ENCODE measurements at regions not wholly inside any gene's neighbourhood (a gene's known extent, or its start where the extent isn't known, plus 50 kb on each side); places are given as distances from the start of the nearest gene placed in this dataset.

GRCh38 chr1:228911225-228912210 is 176.2 kb downstream of the RHOU start:
- H3K27me3 ChIP-seq (ENCODE audit: control insufficient read depth, insufficient read depth, low read length), result no peaks in the 10 kb centered on the region
- peaks cover 9% of the 10 kb centered on the region for H3K4me1 ChIP-seq (ENCODE audit: control insufficient read depth, insufficient read depth, low read length)
- no peak overlapping the region for H3K9ac ChIP-seq (ENCODE audit: low read length)
- no peaks in the 10 kb centered on the region for H3K36me3 ChIP-seq (ENCODE audit: control insufficient read depth, insufficient read depth, low read length)
- no peak overlapping the region for H3K27ac ChIP-seq (ENCODE audit: low read depth, low read length)
- no peak overlapping the region for H3K4me3 ChIP-seq (ENCODE audit: low read depth, low read length)
- peaks cover 8% of the 10 kb centered on the region for H3K9me3 ChIP-seq (ENCODE audit: control insufficient read depth, insufficient read depth, low read depth, low read length)

DNA sequence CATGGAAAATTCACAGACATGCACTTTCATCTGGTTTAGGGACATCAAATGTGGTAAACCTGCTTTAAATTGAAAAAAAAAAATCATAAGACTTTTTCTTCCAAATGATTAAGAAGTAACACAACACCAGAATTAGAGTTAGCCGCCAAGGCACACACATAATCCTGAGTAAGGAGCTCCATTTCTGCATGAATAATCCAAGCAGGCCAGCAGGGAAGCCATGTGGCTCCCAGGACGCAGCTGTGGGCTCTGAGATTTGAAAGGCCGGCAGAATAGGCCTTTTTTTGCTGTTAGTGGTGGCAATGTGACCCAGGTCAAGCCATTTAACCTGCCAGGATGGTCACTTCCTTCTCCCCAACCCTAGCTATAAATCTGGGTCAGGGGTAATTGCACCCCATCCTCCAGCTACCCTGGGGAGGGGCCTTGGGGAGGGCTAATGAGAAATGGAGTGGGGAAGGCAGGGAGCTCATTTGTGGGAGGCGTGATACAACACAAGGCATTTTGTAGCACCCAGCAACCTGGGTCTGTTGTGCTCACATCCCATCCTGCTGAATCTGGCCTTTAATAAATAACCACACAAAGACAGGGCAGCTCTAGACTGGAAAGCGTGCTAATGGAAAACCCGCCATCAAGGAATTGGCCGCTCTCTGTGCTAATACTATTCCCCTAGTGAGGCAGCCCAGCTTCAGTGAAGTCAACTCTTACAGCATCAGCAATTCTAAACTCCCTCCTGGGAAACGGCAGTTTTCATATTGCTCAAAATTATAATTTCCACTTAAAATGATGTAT is 178.5 kb downstream of the RHOU start:
- H3K27ac ChIP-seq (ENCODE audit: low read depth, low read length), result no peak overlapping the region
- no peak overlapping the region for H3K9ac ChIP-seq (ENCODE audit: low read length)
- peaks cover 9% of the 10 kb centered on the region for H3K4me1 ChIP-seq (ENCODE audit: control insufficient read depth, insufficient read depth, low read length)
- no peak overlapping the region for H3K4me3 ChIP-seq (ENCODE audit: low read depth, low read length)
- H3K27me3 ChIP-seq (ENCODE audit: control insufficient read depth, insufficient read depth, low read length), result no peaks in the 10 kb centered on the region
- no peaks in the 10 kb centered on the region for H3K36me3 ChIP-seq (ENCODE audit: control insufficient read depth, insufficient read depth, low read length)
- H3K9me3 ChIP-seq (ENCODE audit: control insufficient read depth, insufficient read depth, low read depth, low read length), result peaks cover 12% of the 10 kb centered on the region

DNA sequence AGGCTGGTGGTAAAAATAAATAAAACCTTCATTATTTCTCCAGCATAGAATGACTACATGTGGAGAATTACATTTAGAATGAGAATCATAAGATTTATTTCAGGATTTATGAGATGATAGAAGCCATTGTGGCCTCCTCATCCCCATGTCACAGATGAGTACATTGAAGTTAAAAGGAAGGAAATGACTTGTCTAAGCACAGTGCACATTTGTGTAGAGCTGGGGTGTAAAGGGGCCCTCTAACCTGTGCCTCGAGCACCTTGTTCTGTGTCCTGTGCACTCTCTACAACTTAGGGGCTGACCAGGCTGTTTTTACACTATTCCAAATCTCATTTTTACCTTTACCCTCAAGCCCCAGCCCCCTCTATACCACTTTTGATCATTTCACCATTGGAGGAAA is 179.4 kb downstream of the RHOU start:
- Histone ChIP-seq H3K4me1 (ENCODE audit: control insufficient read depth, insufficient read depth, low read length) (peaks cover 9% of the 10 kb centered on the region), H3K4me3 (ENCODE audit: low read depth, low read length) (no peak overlapping the region)

DNA sequence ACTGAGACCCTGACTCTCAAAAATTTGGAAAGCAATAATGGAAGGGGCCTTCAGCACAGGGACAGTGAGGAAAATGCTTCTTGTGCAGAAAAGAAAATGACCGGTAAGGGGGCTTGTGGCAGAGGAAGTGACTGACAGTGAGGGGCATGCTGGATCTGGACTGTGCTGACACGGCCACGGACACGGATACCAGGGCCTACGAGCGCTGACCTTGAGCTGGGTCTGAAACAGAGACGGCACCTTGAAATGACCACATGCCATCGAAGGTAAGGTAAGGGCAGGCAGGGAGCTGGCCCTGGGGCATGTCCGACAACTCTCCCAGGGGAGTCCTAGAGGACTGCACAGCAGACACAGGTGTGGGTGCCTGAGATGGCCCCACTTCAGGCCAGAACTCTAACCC is 182.1 kb downstream of the RHOU start:
- Histone ChIP-seq H3K4me1 (ENCODE audit: control insufficient read depth, insufficient read depth, low read length) (no peaks in the 10 kb centered on the region; the same call in 1 of the 2 replicates), H3K27me3 (ENCODE audit: control insufficient read depth, insufficient read depth, low read length) (no peaks in the 10 kb centered on the region), H3K9ac (ENCODE audit: low read length) (no peak overlapping the region), H3K27ac (ENCODE audit: low read depth, low read length) (no peak overlapping the region), H3K4me3 (ENCODE audit: low read depth, low read length) (no peak overlapping the region), H3K9me3 (ENCODE audit: control insufficient read depth, insufficient read depth, low read depth, low read length) (peaks cover 12% of the 10 kb centered on the region), H3K36me3 (ENCODE audit: control insufficient read depth, insufficient read depth, low read length) (no peaks in the 10 kb centered on the region)

More for the DNA sequence above, 179.4 kb downstream of the RHOU start:
- Histone ChIP-seq H3K27me3 (ENCODE audit: control insufficient read depth, insufficient read depth, low read length) (no peaks in the 10 kb centered on the region), H3K9me3 (ENCODE audit: control insufficient read depth, insufficient read depth, low read depth, low read length) (peaks cover 12% of the 10 kb centered on the region), H3K27ac (ENCODE audit: low read depth, low read length) (no peak overlapping the region), H3K36me3 (ENCODE audit: control insufficient read depth, insufficient read depth, low read length) (no peaks in the 10 kb centered on the region), H3K9ac (ENCODE audit: low read length) (no peak overlapping the region)

DNA sequence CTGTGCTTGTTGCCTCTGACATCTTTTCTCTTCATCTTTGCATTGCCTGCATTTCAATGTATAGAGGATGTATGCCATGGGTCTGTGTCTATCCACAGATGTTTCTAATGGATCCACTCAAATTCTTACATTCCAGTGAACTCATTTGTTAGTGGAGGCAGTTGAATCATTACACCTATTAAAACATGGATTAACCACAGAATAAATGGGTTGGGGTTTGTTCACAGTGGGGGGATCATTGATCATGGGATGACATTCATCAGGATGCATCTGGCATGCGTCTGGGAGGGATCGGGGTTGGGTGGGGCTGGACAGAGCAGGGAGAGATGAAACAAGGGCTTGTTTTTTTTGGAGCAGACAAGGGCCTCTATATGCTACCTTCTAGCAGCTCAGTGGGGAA is 182.5 kb downstream of the RHOU start:
- no peak overlapping the region for H3K27ac ChIP-seq (ENCODE audit: low read depth, low read length)
- H3K27me3 ChIP-seq (ENCODE audit: control insufficient read depth, insufficient read depth, low read length), result no peaks in the 10 kb centered on the region
- H3K4me3 ChIP-seq (ENCODE audit: low read depth, low read length), result no peak overlapping the region
- H3K9ac ChIP-seq (ENCODE audit: low read length), result no peak overlapping the region
- no peaks in the 10 kb centered on the region; the same call in 1 of the 2 replicates for H3K4me1 ChIP-seq (ENCODE audit: control insufficient read depth, insufficient read depth, low read length)
- H3K9me3 ChIP-seq (ENCODE audit: control insufficient read depth, insufficient read depth, low read depth, low read length), result peaks cover 12% of the 10 kb centered on the region
- H3K36me3 ChIP-seq (ENCODE audit: control insufficient read depth, insufficient read depth, low read length), result no peaks in the 10 kb centered on the region

DNA sequence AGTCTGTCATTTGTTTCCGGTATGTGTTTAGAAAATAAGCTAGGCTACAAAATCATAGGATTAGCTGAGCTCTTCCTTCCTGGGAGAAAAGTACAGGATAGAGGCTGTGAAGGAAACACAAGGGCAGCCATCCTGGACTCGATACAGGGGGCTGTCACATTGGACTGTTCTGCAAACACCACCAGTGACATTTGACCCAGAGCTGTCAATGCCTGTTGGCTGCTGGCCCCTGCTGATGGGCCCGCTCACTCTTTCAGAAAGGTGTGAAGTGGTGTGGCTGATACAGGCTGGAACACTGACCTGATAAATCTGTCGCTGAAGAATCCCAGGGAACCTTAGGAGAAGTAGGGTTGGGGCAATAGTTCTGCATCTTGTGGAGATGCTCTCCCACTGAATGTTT is 183.1 kb downstream of the RHOU start:
- Histone ChIP-seq H3K27ac (ENCODE audit: low read depth, low read length) (no peak overlapping the region), H3K27me3 (ENCODE audit: control insufficient read depth, insufficient read depth, low read length) (no peaks in the 10 kb centered on the region)

DNA sequence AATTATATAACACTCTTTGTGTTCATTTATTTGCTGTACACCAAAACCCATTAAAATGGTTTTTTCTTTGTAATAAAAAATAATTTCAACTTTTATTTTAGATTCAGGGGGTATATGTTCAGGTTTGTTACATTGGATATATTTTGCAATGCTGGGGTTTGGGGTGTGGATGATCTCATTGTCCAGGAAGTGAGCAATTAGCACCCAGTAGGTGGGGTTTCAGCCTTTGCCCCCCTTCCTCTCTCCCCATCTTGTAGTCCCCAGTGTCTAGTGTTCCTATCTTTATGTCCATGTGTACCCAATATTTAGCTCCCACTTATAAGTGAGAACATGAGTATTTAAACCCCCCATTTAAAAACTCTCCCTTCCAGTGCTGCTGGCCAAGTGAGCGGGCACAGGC is 184.6 kb downstream of the RHOU start:
- no peaks in the 10 kb centered on the region for H3K27me3 ChIP-seq (ENCODE audit: control insufficient read depth, insufficient read depth, low read length)
- no peak overlapping the region for H3K4me3 ChIP-seq (ENCODE audit: low read depth, low read length)
- H3K36me3 ChIP-seq (ENCODE audit: control insufficient read depth, insufficient read depth, low read length), result no peaks in the 10 kb centered on the region
- peaks cover 12% of the 10 kb centered on the region for H3K9me3 ChIP-seq (ENCODE audit: control insufficient read depth, insufficient read depth, low read depth, low read length)
- H3K4me1 ChIP-seq (ENCODE audit: control insufficient read depth, insufficient read depth, low read length), result no peaks in the 10 kb centered on the region; the same call in 1 of the 2 replicates
- H3K27ac ChIP-seq (ENCODE audit: low read depth, low read length), result no peak overlapping the region
- no peak overlapping the region for H3K9ac ChIP-seq (ENCODE audit: low read length)

More for the DNA sequence above, 183.1 kb downstream of the RHOU start:
- Histone ChIP-seq H3K36me3 (ENCODE audit: control insufficient read depth, insufficient read depth, low read length) (no peaks in the 10 kb centered on the region), H3K9me3 (ENCODE audit: control insufficient read depth, insufficient read depth, low read depth, low read length) (peaks cover 12% of the 10 kb centered on the region), H3K4me3 (ENCODE audit: low read depth, low read length) (no peak overlapping the region), H3K4me1 (ENCODE audit: control insufficient read depth, insufficient read depth, low read length) (no peaks in the 10 kb centered on the region; the same call in 1 of the 2 replicates), H3K9ac (ENCODE audit: low read length) (no peak overlapping the region)

DNA sequence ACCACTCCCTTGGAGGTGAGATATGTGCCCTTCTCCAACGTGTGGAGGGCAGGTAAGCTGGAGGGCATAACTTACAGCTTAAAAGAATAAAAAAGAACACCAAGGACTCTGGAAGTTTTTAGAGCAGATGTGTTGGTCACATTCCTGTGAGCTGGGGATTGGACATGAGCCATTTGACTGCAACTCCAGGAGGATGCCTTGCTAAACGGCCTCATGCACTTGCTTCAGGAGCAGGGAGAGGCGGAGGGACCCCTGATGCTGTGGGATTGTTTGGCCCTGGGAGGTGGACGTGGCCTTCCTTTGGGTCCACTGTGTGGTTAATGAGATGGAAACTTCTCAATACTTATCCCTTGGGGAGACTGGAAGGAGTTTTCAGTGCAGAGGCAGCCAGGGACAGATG is 185.6 kb downstream of the RHOU start:
- H3K36me3 ChIP-seq (ENCODE audit: control insufficient read depth, insufficient read depth, low read length), result no peaks in the 10 kb centered on the region
- no peak overlapping the region for H3K4me3 ChIP-seq (ENCODE audit: low read depth, low read length)
- H3K27ac ChIP-seq (ENCODE audit: low read depth, low read length), result no peak overlapping the region
- no peaks in the 10 kb centered on the region; the same call in 1 of the 2 replicates for H3K4me1 ChIP-seq (ENCODE audit: control insufficient read depth, insufficient read depth, low read length)
- no peak overlapping the region for H3K9ac ChIP-seq (ENCODE audit: low read length)
- H3K9me3 ChIP-seq (ENCODE audit: control insufficient read depth, insufficient read depth, low read depth, low read length), result peaks cover 19% of the 10 kb centered on the region
- no peaks in the 10 kb centered on the region for H3K27me3 ChIP-seq (ENCODE audit: control insufficient read depth, insufficient read depth, low read length)

GRCh38 chr1:228921481-228921880 is 186.2 kb downstream of the RHOU start:
- Histone ChIP-seq H3K4me3 (ENCODE audit: low read depth, low read length) (no peak overlapping the region), H3K27ac (ENCODE audit: low read depth, low read length) (no peak overlapping the region), H3K9me3 (ENCODE audit: control insufficient read depth, insufficient read depth, low read depth, low read length) (peaks cover 13% of the 10 kb centered on the region), H3K9ac (ENCODE audit: low read length) (no peak overlapping the region), H3K36me3 (ENCODE audit: control insufficient read depth, insufficient read depth, low read length) (no peaks in the 10 kb centered on the region), H3K27me3 (ENCODE audit: control insufficient read depth, insufficient read depth, low read length) (no peaks in the 10 kb centered on the region), H3K4me1 (ENCODE audit: control insufficient read depth, insufficient read depth, low read length) (no peaks in the 10 kb centered on the region; the same call in 1 of the 2 replicates)

- no peak overlapping the region for H3K27ac ChIP-seq (ENCODE audit: low read depth, low read length)
- H3K36me3 ChIP-seq (ENCODE audit: control insufficient read depth, insufficient read depth, low read length), result no peaks in the 10 kb centered on the region
- peaks cover 9% of the 10 kb centered on the region for H3K9me3 ChIP-seq (ENCODE audit: control insufficient read depth, insufficient read depth, low read depth, low read length)
- no peak overlapping the region for H3K4me3 ChIP-seq (ENCODE audit: low read depth, low read length)
- no peaks in the 10 kb centered on the region for H3K27me3 ChIP-seq (ENCODE audit: control insufficient read depth, insufficient read depth, low read length)
- no peak overlapping the region for H3K9ac ChIP-seq (ENCODE audit: low read length)
- H3K4me1 ChIP-seq (ENCODE audit: control insufficient read depth, insufficient read depth, low read length), result no peaks in the 10 kb centered on the region; the same call in 1 of the 2 replicates
These were observed 187.6 kb downstream of the RHOU start for GRCh38 chr1:228922722-228923376.

All from HUES6 (cell line).